ENCODE measurements at regions not wholly inside any gene's neighbourhood (a gene's known extent, or its start where the extent isn't known, plus 50 kb on each side); places are given as distances from the start of the nearest gene placed in this dataset.

DNA sequence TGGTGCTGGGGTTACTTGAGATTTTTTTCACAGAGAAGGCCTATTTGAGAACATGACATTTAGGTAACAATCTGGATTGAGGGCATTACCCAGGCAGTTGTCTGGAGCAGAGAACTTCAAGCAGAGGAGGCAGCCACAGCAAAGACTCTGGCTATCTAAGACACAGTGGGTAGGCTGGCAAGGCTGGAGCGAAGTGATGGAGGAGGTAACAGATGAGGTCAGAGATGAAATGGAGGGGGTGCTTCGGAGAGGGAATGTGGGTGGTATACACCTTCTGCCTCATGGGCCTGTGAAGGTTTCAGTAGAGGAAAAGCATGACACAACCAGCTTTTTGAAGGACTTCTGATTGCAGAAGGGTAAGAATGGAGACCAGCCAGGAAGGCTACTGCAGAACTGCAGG, 65.9 kb downstream of the TMEM174 start:
- ChIA-PET POLR2A (no interaction called here), CTCF (interaction anchor here (1.8 kb wide), 1 partner anchor 212 kb away, joined by 4 read pairs; no protein-coding TSS in a partner anchor)
- no peak for DNase-seq (ENCODE audit: extremely low spot score)
- TF ChIP-seq, protein P1, sequence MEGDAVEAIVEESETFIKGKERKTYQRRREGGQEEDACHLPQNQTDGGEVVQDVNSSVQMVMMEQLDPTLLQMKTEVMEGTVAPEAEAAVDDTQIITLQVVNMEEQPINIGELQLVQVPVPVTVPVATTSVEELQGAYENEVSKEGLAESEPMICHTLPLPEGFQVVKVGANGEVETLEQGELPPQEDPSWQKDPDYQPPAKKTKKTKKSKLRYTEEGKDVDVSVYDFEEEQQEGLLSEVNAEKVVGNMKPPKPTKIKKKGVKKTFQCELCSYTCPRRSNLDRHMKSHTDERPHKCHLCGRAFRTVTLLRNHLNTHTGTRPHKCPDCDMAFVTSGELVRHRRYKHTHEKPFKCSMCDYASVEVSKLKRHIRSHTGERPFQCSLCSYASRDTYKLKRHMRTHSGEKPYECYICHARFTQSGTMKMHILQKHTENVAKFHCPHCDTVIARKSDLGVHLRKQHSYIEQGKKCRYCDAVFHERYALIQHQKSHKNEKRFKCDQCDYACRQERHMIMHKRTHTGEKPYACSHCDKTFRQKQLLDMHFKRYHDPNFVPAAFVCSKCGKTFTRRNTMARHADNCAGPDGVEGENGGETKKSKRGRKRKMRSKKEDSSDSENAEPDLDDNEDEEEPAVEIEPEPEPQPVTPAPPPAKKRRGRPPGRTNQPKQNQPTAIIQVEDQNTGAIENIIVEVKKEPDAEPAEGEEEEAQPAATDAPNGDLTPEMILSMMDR (IDR thresholded peaks at IDR 0.05; ENCODE audit: control extremely low read depth, extremely low read depth, low read depth, missing control alignments): no peak

DNA sequence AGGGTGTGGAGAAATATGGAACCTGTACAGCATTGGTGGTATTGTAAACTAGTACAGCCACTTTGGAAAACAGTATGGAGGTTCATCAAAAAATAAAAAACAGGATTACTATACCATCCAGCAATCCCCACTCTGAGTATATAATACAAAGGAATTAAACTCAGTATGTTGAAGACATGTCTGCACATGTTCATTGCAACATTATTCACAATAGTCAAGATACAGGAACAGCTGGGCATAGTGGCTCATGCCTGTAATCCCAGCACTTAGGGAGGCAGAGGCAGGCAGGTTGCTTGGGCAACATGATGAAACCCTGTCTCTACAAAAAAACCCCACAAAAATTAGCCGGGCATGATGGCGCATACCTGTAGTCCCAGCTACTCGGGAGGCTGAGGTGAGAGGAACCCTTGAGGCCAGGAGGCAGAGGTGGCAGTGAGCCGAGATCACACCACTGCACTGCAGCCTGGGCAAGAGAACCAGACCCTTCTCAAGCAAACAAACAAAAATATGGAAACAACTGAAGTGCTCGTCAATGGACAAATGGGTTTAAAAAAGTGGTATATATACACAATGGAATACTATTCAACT, 63.6 kb downstream of the TMEM174 start:
- ChIA-PET POLR2A (no interaction called here), CTCF (interaction anchor here (1.3 kb wide), 1 partner anchor 12 kb away, joined by 3 read pairs; no protein-coding TSS in a partner anchor)
- TF ChIP-seq, protein P1 (IDR thresholded peaks at IDR 0.05; ENCODE audit: control extremely low read depth, extremely low read depth, low read depth, missing control alignments): no peak
- no peak for DNase-seq (ENCODE audit: extremely low spot score)

DNA sequence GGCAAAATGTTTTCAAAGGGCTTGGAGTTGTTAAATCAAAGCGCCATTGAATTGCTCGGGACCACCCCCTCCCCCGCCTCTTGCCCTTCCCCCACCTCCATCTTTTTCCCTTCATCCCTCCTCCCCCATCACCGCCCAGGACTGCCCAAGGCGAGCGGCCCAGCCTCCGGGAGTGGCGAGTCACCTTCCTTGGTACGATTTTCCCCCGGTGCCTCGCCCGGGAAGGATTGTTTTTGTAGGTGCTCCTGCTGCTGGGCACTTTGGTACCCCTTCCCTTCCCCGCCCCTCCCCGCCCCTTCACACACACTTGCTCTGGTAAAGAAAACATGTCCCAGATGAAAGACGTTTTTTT, 61.2 kb downstream of the TMEM174 start:
- TF ChIP-seq, protein P1 (IDR thresholded peaks at IDR 0.05; ENCODE audit: control extremely low read depth, extremely low read depth, low read depth, missing control alignments): no peak
- ChIA-PET CTCF (no interaction called here), POLR2A (no interaction called here)
- no peak for DNase-seq (ENCODE audit: extremely low spot score)

DNA sequence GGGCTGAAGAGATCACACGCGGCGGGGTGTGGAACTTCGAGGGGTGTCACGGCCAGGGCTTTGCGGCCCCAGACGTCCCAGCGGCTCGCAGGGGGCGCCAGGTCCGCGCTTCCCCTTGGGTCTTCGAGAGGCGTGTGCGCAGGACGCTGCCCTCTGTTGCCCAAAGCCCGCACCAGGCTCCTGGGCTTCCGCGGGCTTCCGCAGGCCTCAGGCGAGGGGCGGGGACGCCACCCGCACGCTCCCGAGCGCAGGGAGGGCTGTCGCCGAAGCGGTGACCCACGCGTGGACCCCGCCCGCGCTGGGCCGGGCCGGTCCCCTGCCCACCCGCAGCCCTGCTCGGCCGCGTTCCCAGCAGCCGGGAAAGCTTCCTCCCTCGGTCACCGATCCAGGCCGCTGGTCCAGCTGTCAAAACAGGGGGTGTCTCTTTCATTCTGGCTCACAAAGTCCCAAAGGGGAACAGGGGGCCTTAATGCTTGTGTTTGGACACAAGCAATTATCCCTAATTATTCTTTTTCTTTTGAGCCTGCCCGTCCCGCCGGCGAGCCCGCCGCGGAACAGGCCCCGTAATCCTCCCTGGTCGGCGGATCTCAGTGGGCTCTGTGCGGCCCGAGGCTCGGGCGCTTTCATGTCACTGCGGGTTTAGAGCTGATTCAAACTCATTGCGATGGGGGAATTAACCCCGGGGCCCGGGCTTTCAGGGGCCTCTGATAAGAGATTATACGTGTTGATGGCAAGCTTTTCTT, 60.6 kb downstream of the TMEM174 start:
- TF ChIP-seq, protein P1 (IDR thresholded peaks at IDR 0.05; ENCODE audit: control extremely low read depth, extremely low read depth, low read depth, missing control alignments): no peak
- no peak for DNase-seq (ENCODE audit: extremely low spot score)

DNA sequence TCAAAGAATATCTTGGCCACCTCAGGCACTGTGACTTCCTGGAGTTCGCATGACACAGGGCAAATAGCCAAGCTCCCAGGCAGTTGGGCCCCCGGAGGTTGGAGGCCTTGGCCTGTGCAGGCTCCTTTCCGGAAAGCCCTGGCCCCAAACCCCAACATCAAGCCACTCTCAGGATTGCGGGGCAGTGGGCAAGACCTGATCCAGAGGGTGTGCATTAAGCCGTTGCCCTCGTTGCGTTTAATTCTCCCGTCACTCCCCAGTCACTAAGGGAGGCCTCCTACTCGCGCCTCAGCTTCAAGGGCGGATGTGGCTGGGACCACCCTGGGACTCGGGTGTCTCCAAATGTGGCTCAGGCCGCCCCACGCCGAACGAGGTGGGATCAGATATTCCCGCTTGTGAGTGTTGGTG, 60.1 kb downstream of the TMEM174 start:
- ChIA-PET POLR2A (no interaction called here), CTCF (no interaction called here)
- TF ChIP-seq, protein P1 (IDR thresholded peaks at IDR 0.05; ENCODE audit: control extremely low read depth, extremely low read depth, low read depth, missing control alignments): no peak
- DNase-seq (ENCODE audit: extremely low spot score): no peak

More for the DNA sequence above, 60.6 kb downstream of the TMEM174 start:
- POLR2A ChIA-PET: no interaction called here
- CTCF ChIA-PET: no interaction called here

DNA sequence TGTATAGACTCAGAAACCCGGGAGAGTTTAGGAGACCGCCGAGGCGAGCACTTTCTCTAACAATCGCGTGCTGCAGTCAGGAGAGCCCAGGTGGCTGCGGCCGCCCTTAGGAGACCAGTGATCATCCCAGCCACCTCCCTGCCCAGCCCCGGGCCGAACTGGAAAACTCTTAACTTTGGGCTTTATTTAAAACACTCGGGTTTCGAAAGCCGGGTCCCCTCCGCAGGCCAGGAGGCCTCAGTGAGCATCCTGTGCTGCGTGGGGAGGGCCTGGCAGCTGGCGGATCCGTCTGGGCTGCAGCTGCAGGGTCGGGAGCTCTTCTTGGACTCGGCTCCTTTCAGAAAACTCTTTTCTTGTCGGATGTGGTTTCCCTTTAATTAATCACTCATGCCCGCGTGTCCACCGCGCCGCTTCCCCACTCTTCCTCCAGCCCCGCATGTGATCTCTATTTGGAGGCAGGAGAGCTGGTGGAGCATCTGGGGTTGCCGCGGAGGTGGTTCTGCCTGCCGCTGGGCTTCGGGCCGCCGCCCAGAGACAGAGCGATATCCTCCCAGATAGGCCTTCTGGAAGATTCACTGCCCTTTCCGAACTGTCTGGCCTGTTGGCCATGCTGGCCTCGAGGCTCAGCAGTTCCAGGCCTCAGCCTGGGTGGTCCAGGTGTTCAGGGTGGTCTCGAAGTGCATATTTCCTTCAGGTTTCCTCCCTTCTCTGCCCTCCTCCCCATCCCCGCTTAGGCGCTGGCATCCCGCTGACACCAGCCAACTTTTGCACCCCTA, 59.5 kb downstream of the TMEM174 start:
- TF ChIP-seq, protein P1 (IDR thresholded peaks at IDR 0.05; ENCODE audit: control extremely low read depth, extremely low read depth, low read depth, missing control alignments): no peak
- CTCF ChIA-PET: no interaction called here
- DNase-seq (ENCODE audit: extremely low spot score): no peak
- POLR2A ChIA-PET: no interaction called here
